Neuronal stem cell (in vitro differentiated cells): ENCODE measurements at regions not wholly inside any gene's neighbourhood (a gene's known extent, or its start where the extent isn't known, plus 50 kb on each side); places are given as distances from the start of the nearest gene placed in this dataset.

Source experiments
- DNase-seq: peaks from one replicate; pipeline ENCODE4 v3.0.0-alpha.2; 2013; ENCODE audit warnings: low spot score
- H2AFZ ChIP-seq: one replicate; pipeline ENCODE4 v1.6.1; 2013; ENCODE audit warnings: mild to moderate bottlenecking, low read length, inconsistent platforms
- H2AK5ac ChIP-seq: 2 replicates; pipeline ENCODE4 v1.6.1; 2013; ENCODE audit warnings: low read depth, mild to moderate bottlenecking, inconsistent platforms, low read length, moderate library complexity, mixed read lengths
- H2BK120ac ChIP-seq: 2 replicates; pipeline ENCODE4 v1.6.1; 2013; ENCODE audit warnings: low read depth, mild to moderate bottlenecking, inconsistent platforms, low read length, moderate library complexity, mixed read lengths
- H2BK12ac ChIP-seq: one replicate; pipeline ENCODE4 v1.6.1; 2013; ENCODE audit warnings: low read length, inconsistent platforms
- H2BK15ac ChIP-seq: 2 replicates; pipeline ENCODE4 v1.6.1; 2013; ENCODE audit warnings: mild to moderate bottlenecking, low read length, inconsistent platforms, mixed read lengths
- H2BK5ac ChIP-seq: one replicate; pipeline ENCODE4 v1.6.1; 2013; ENCODE audit warnings: inconsistent platforms, mild to moderate bottlenecking, low read length, moderate library complexity
- H3K14ac ChIP-seq: one replicate; pipeline ENCODE4 v1.6.1; 2013; ENCODE audit warnings: low read length, inconsistent platforms
- H3K18ac ChIP-seq: 2 replicates; pipeline ENCODE4 v1.6.1; 2013; ENCODE audit warnings: low read length, inconsistent platforms
- H3K23ac ChIP-seq: 2 replicates; pipeline ENCODE4 v1.6.1; 2013; ENCODE audit warnings: low read depth, mild to moderate bottlenecking, mixed read lengths, low read length, inconsistent platforms; ENCODE audit not compliant: poor library complexity
- H3K27ac ChIP-seq: replicated peaks from 3 replicates; pipeline ENCODE4 v1.5.1; 2013; ENCODE audit warnings: low read length, inconsistent platforms
- H3K27me3 ChIP-seq, 3 experiments: 2 replicates each; pipeline ENCODE4 v1.6.1; 2013; ENCODE audit warnings: low read length in 3 of 3, mild to moderate bottlenecking in 2 of 3, inconsistent platforms in 1 of 3, low read depth in 1 of 3, mixed read lengths in 1 of 3, moderate library complexity in 1 of 3; ENCODE audit not compliant: control insufficient read depth in 3 of 3, insufficient read depth in 3 of 3
- H3K36me3 ChIP-seq, 2 donors: replicated peaks in 1 of 2; 2 replicates each; pipeline ENCODE4 v1.6.1; 2013; ENCODE audit warnings: low read length in 2 of 2; ENCODE audit not compliant: control insufficient read depth in 2 of 2, insufficient read depth in 2 of 2
- H3K4ac ChIP-seq: 2 replicates; pipeline ENCODE4 v1.6.1; 2013; ENCODE audit warnings: inconsistent platforms, mild to moderate bottlenecking, low read length, moderate library complexity
- H3K4me1 ChIP-seq, 2 donors: 1 replicate in 1 of 2; 2 replicates in 1 of 2; pipeline ENCODE4 v1.6.1; 2013; ENCODE audit warnings: low read length in 2 of 2, low read depth in 1 of 2; ENCODE audit not compliant: control insufficient read depth in 2 of 2, insufficient read depth in 1 of 2
- H3K4me2 ChIP-seq: one replicate; pipeline ENCODE4 v1.6.1; 2013; ENCODE audit warnings: mild to moderate bottlenecking, low read length, inconsistent platforms; ENCODE audit not compliant: insufficient read depth, poor library complexity, severe bottlenecking
- H3K4me3 ChIP-seq, 2 donors: 2 replicates each; pipeline ENCODE4 v1.5.1; 2013; ENCODE audit warnings: low read length in 2 of 2, mild to moderate bottlenecking in 2 of 2, inconsistent platforms in 1 of 2, moderate library complexity in 1 of 2
- H3K79me1 ChIP-seq: one replicate; pipeline ENCODE4 v1.6.1; 2013; ENCODE audit warnings: low read depth, mild to moderate bottlenecking, inconsistent platforms, low read length, moderate library complexity
- H3K9ac ChIP-seq: one replicate; pipeline ENCODE4 v1.6.1; 2013; ENCODE audit warnings: mild to moderate bottlenecking, low read depth, low read length, inconsistent platforms; ENCODE audit not compliant: poor library complexity
- H3K9me3 ChIP-seq, 2 donors: replicated peaks in 1 of 2; 2 replicates each; pipeline versions ENCODE3 to v1.6.1; 2013; ENCODE audit warnings: low read length in 2 of 2, mild to moderate bottlenecking in 2 of 2, inconsistent platforms in 1 of 2, low read depth in 1 of 2, mixed read lengths in 1 of 2, moderate library complexity in 1 of 2; ENCODE audit not compliant: control insufficient read depth in 2 of 2, insufficient read depth in 1 of 2
- H4K8ac ChIP-seq: one replicate; pipeline ENCODE4 v1.6.1; 2013; ENCODE audit warnings: low read depth, mild to moderate bottlenecking, inconsistent platforms, low read length, moderate library complexity
- H4K91ac ChIP-seq: one replicate; pipeline ENCODE4 v1.6.1; 2013; ENCODE audit warnings: low read length, low read depth, mild to moderate bottlenecking, inconsistent platforms; ENCODE audit not compliant: poor library complexity
- WGBS, 2 donors: extraction: QIAGEN DNeasy Blood & Tissue Kit; methylation state at CpG; one replicate each; pipeline ENCODE4 v1.1.7; 2013; ENCODE audit warnings: missing lambda C conversion rate in 2 of 2, mixed read lengths in 1 of 2; ENCODE audit not compliant: insufficient read length in 2 of 2, insufficient replicate concordance in 1 of 2; ENCODE audit errors: extremely low coverage in 2 of 2; 5-methylcytosine and 5-hydroxymethylcytosine counted together

GRCh38 chr5:77925503-77925902, 149.4 kb upstream of the TBCA start:
- Histone ChIP-seq H2BK5ac (no peak overlapping the region), H2BK120ac (no peak overlapping the region), H3K9ac (no peak overlapping the region), H3K9me3 (peaks cover 0 to 2% of the 10 kb centered on the region in 2 donors), H3K27ac (no peak overlapping the region), H2AFZ (no peak overlapping the region), H3K4me1 (peaks cover 0 to 3% of the 10 kb centered on the region in 2 donors), H3K23ac (no peak overlapping the region), H3K4me3 (no peak overlapping the region), H2BK15ac (no peak overlapping the region), H3K14ac (no peak overlapping the region), H3K79me1 (no peaks in the 10 kb centered on the region), H4K91ac (no peak overlapping the region), H2BK12ac (no peak overlapping the region), H3K4ac (no peak overlapping the region), H3K27me3 (peaks cover 0 to 45% (median 0%) of the 10 kb centered on the region in 3 experiments), H3K4me2 (no peak overlapping the region), H2AK5ac (no peak overlapping the region), H4K8ac (no peak overlapping the region), H3K18ac (no peak overlapping the region), H3K36me3 (no peaks in the 10 kb centered on the region)
- no peak for DNase-seq
- WGBS, 2 donors, result no CpG with 5 or more reads among the region's 3 CpGs

- H3K4ac ChIP-seq, result no peak overlapping the region
- no peak overlapping the region for H3K27ac ChIP-seq
- H2AFZ ChIP-seq, result no peak overlapping the region
- no CpG with 5 or more reads among the region's 3 CpGs for WGBS, 2 donors
- H3K9me3 ChIP-seq, result peaks cover 0 to 2% of the 10 kb centered on the region in 2 donors
- no peak overlapping the region for H3K4me3 ChIP-seq
- no peak overlapping the region for H3K18ac ChIP-seq
- no peak overlapping the region for H2BK15ac ChIP-seq
- no peak overlapping the region for H4K91ac ChIP-seq
- H3K36me3 ChIP-seq, result no peaks in the 10 kb centered on the region
- no peak overlapping the region for H3K4me2 ChIP-seq
- H2BK120ac ChIP-seq, result no peak overlapping the region
- no peak overlapping the region for H4K8ac ChIP-seq
- H3K23ac ChIP-seq, result no peak overlapping the region
- no peak overlapping the region for H2BK12ac ChIP-seq
- H3K27me3 ChIP-seq, result peaks cover 0 to 47% (median 0%) of the 10 kb centered on the region in 3 experiments
- H2AK5ac ChIP-seq, result no peak overlapping the region
- no peak for DNase-seq
- no peaks in the 10 kb centered on the region for H3K79me1 ChIP-seq
- no peak overlapping the region for H3K14ac ChIP-seq
- H3K9ac ChIP-seq, result no peak overlapping the region
- peaks cover 0 to 3% of the 10 kb centered on the region in 2 donors for H3K4me1 ChIP-seq
- H2BK5ac ChIP-seq, result no peak overlapping the region
Observed at GRCh38 chr5:77924081-77924480, 147.9 kb upstream of the TBCA start.

GRCh38 chr5:77923666-77924065, 147.5 kb upstream of the TBCA start:
- H4K91ac ChIP-seq, result no peak overlapping the region

GRCh38 chr5:77921094-77921768, 145.1 kb upstream of the TBCA start:
- no peak overlapping the region for H2BK15ac ChIP-seq
- no peak overlapping the region for H2BK5ac ChIP-seq
- H2BK12ac ChIP-seq, result no peak overlapping the region
- peaks cover 0 to 2% of the 10 kb centered on the region in 2 donors for H3K9me3 ChIP-seq
- no peak overlapping the region for H4K91ac ChIP-seq
- H3K4me3 ChIP-seq, result no peak overlapping the region
- no peak overlapping the region for H2AK5ac ChIP-seq
- H2BK120ac ChIP-seq, result no peak overlapping the region
- H3K4ac ChIP-seq, result no peak overlapping the region
- peaks cover 0 to 3% of the 10 kb centered on the region in 2 donors for H3K4me1 ChIP-seq
- H3K79me1 ChIP-seq, result no peaks in the 10 kb centered on the region
- H3K4me2 ChIP-seq, result no peak overlapping the region
- no peak overlapping the region for H3K18ac ChIP-seq
- no peak overlapping the region for H3K9ac ChIP-seq
- H4K8ac ChIP-seq, result no peak overlapping the region
- H3K36me3 ChIP-seq, result no peaks in the 10 kb centered on the region
- WGBS, 2 donors, result no CpG with 5 or more reads among the region's 4 CpGs
- H3K27me3 ChIP-seq, result peaks cover 0 to 50% (median 0%) of the 10 kb centered on the region in 3 experiments
- no peak overlapping the region for H3K23ac ChIP-seq
- no peak for DNase-seq
- no peak overlapping the region for H3K14ac ChIP-seq
- no peak overlapping the region for H2AFZ ChIP-seq
- H3K27ac ChIP-seq, result no peak overlapping the region

More at GRCh38 chr5:77923666-77924065, 147.5 kb upstream of the TBCA start:
- H3K27me3 ChIP-seq, result peaks cover 0 to 44% (median 0%) of the 10 kb centered on the region in 3 experiments
- H2BK5ac ChIP-seq, result no peak overlapping the region
- H2BK12ac ChIP-seq, result no peak overlapping the region
- no peak for DNase-seq
- H2AK5ac ChIP-seq, result no peak overlapping the region
- peaks cover 0 to 3% of the 10 kb centered on the region in 2 donors for H3K4me1 ChIP-seq
- no peak overlapping the region for H3K4ac ChIP-seq
- no peak overlapping the region for H2AFZ ChIP-seq
- H2BK15ac ChIP-seq, result no peak overlapping the region
- H3K14ac ChIP-seq, result no peak overlapping the region
- no peak overlapping the region for H3K27ac ChIP-seq
- no peaks in the 10 kb centered on the region for H3K79me1 ChIP-seq
- WGBS, 2 donors, result no CpG with 5 or more reads among the region's 4 CpGs
- H3K36me3 ChIP-seq, result no peaks in the 10 kb centered on the region
- H3K4me2 ChIP-seq, result no peak overlapping the region
- H2BK120ac ChIP-seq, result no peak overlapping the region
- no peak overlapping the region for H3K9ac ChIP-seq
- no peak overlapping the region for H4K8ac ChIP-seq
- no peak overlapping the region for H3K18ac ChIP-seq
- peaks cover 0 to 2% of the 10 kb centered on the region in 2 donors for H3K9me3 ChIP-seq
- H3K23ac ChIP-seq, result no peak overlapping the region
- H3K4me3 ChIP-seq, result no peak overlapping the region
